Vagina (tissue), 2 donors: ENCODE measurements at regions not wholly inside any gene's neighbourhood (a gene's known extent, or its start where the extent isn't known, plus 50 kb on each side); places are given as distances from the start of the nearest gene placed in this dataset.

Experiments
- DNase-seq, 2 donors: peaks; one replicate each; pipeline ENCODE4 v3.0.0-alpha.2; 2017; ENCODE audit errors: extremely low spot score in 2 of 2
- H3K27ac ChIP-seq: fragments of 200-600 bp; sonication (generic); one replicate; pipeline ENCODE4 v1.5.1; 2019
- H3K27me3 ChIP-seq: fragments of 200-600 bp; sonication (generic); one replicate; pipeline ENCODE4 v1.5.1; 2019
- H3K36me3 ChIP-seq, 2 donors: fragments of 200-600 bp; sonication (generic); one replicate each; pipeline ENCODE4 v1.5.1; 2017 to 2019
- H3K4me1 ChIP-seq: fragments of 200-600 bp; sonication (generic); one replicate; pipeline ENCODE4 v1.5.1; 2019
- H3K4me3 ChIP-seq, 2 donors: fragments of 200-600 bp; sonication (generic); 1 replicate in 1 of 2; 2 replicates in 1 of 2; pipeline ENCODE4 v1.5.1; 2016 to 2019
- H3K9me3 ChIP-seq: fragments of 200-600 bp; sonication (generic); one replicate; pipeline ENCODE4 v1.5.1; 2019
- CTCF ChIP-seq, 3 experiments: fragments of 450-650 bp in 2 of 3; fragments of 200-600 bp in 1 of 3; sonication (generic) in 1 of 3; IDR thresholded peaks; one replicate each; pipeline ENCODE4 v1.5.1; 2017 to 2019; ENCODE audit warnings: antibody characterized with exemption in 3 of 3, mild to moderate bottlenecking in 2 of 3, moderate library complexity in 2 of 3
- POLR2A ChIP-seq, 2 donors: fragments of 450-650 bp; IDR thresholded peaks; one replicate each; pipeline ENCODE4 v1.6.1; 2017; ENCODE audit warnings: antibody characterized with exemption in 2 of 2, mild to moderate bottlenecking in 2 of 2, moderate library complexity in 2 of 2
- POLR2AphosphoS5 ChIP-seq, 2 donors: sonication (generic); formaldehyde crosslinking; IDR thresholded peaks; one replicate each; pipeline ENCODE4 v1.9.0; 2017; ENCODE audit warnings: antibody characterized with exemption in 2 of 2, mild to moderate bottlenecking in 2 of 2, low read depth in 1 of 2; ENCODE audit not compliant: insufficient read depth in 1 of 2
- intact Hi-C: fragments of 100-400 bp; cut with DNase I; formaldehyde crosslinking; loops from one replicate; pipeline ENCODE4 v1.15.1; 2023

- no peak overlapping the region for H3K27ac ChIP-seq
- TF ChIP-seq POLR2AphosphoS5 (IDR thresholded peaks at IDR 0.05; ENCODE audit: insufficient read depth in 1 of 2, low read depth in 1 of 2): no peak
- no peak for TF ChIP-seq POLR2A (IDR thresholded peaks at IDR 0.05)
- no peak for TF ChIP-seq CTCF (IDR thresholded peaks at IDR 0.05)
- no peak for DNase-seq
- H3K27me3 ChIP-seq: no peaks in the 10 kb centered on the region
- H3K4me3 ChIP-seq: no peak overlapping the region
- no peaks in the 10 kb centered on the region for H3K9me3 ChIP-seq
- H3K4me1 ChIP-seq: no peaks in the 10 kb centered on the region
- intact Hi-C loops: no loop called here
- H3K36me3 ChIP-seq: no peaks in the 10 kb centered on the region
These were observed 184.2 kb downstream of the BRD1 start for GRCh38 chr22:49643466-49643865.

GRCh38 chr22:49642741-49643140 lies 184.9 kb downstream of the BRD1 start:
- Histone ChIP-seq H3K4me3 (no peak overlapping the region), H3K27me3 (no peaks in the 10 kb centered on the region), H3K9me3 (no peaks in the 10 kb centered on the region), H3K4me1 (no peaks in the 10 kb centered on the region), H3K36me3 (no peaks in the 10 kb centered on the region), H3K27ac (no peak overlapping the region)
- no peak for DNase-seq
- intact Hi-C loops: no loop called here
- no peak for TF ChIP-seq POLR2A (IDR thresholded peaks at IDR 0.05)
- TF ChIP-seq POLR2AphosphoS5 (IDR thresholded peaks at IDR 0.05; ENCODE audit: insufficient read depth in 1 of 2, low read depth in 1 of 2): no peak
- no peak for TF ChIP-seq CTCF (IDR thresholded peaks at IDR 0.05)

- TF ChIP-seq CTCF (IDR thresholded peaks at IDR 0.05) (no peak), POLR2A (IDR thresholded peaks at IDR 0.05) (no peak), POLR2AphosphoS5 (IDR thresholded peaks at IDR 0.05; ENCODE audit: insufficient read depth in 1 of 2, low read depth in 1 of 2) (no peak)
- no peaks in the 10 kb centered on the region for H3K9me3 ChIP-seq
- no peak overlapping the region for H3K27ac ChIP-seq
- no peaks in the 10 kb centered on the region for H3K4me1 ChIP-seq
- no peaks in the 10 kb centered on the region for H3K36me3 ChIP-seq
- intact Hi-C loops: no loop called here
- no peak overlapping the region for H3K4me3 ChIP-seq
- no peaks in the 10 kb centered on the region for H3K27me3 ChIP-seq
- DNase-seq: no peak
These were observed 185.3 kb downstream of the BRD1 start for GRCh38 chr22:49642331-49642730.

- intact Hi-C loops: no loop called here
- Histone ChIP-seq H3K27me3 (no peaks in the 10 kb centered on the region), H3K27ac (no peak overlapping the region), H3K36me3 (no peaks in the 10 kb centered on the region), H3K4me3 (no peak overlapping the region), H3K9me3 (no peaks in the 10 kb centered on the region), H3K4me1 (no peaks in the 10 kb centered on the region)
- DNase-seq: no peak
- TF ChIP-seq POLR2A (IDR thresholded peaks at IDR 0.05) (no peak), POLR2AphosphoS5 (IDR thresholded peaks at IDR 0.05; ENCODE audit: insufficient read depth in 1 of 2, low read depth in 1 of 2) (no peak), CTCF (IDR thresholded peaks at IDR 0.05) (no peak)
These were observed 185.8 kb downstream of the BRD1 start for GRCh38 chr22:49641770-49642313.

GRCh38 chr22:49640366-49641095 lies 187.1 kb downstream of the BRD1 start:
- Histone ChIP-seq H3K9me3 (no peaks in the 10 kb centered on the region), H3K27me3 (no peaks in the 10 kb centered on the region), H3K4me3 (no peak overlapping the region), H3K4me1 (no peaks in the 10 kb centered on the region), H3K36me3 (no peaks in the 10 kb centered on the region), H3K27ac (no peak overlapping the region)
- DNase-seq: no peak
- no peak for TF ChIP-seq POLR2A (IDR thresholded peaks at IDR 0.05)
- no peak for TF ChIP-seq CTCF (IDR thresholded peaks at IDR 0.05)
- TF ChIP-seq POLR2AphosphoS5 (IDR thresholded peaks at IDR 0.05; ENCODE audit: insufficient read depth in 1 of 2, low read depth in 1 of 2): no peak
- intact Hi-C loops: no loop called here
